ENCODE measurements at regions not wholly inside any gene's neighbourhood (a gene's known extent, or its start where the extent isn't known, plus 50 kb on each side); places are given as distances from the start of the nearest gene placed in this dataset.

- TF ChIP-seq EP300 (IDR thresholded peaks at IDR 0.05; ENCODE audit: borderline replicate concordance in 1 of 2, low read depth in 2 of 2, low read length in 2 of 2), result no peak
- TF ChIP-seq CTCF (IDR thresholded peaks at IDR 0.05; ENCODE audit: control extremely low read depth in 1 of 3, insufficient read depth in 1 of 3, low read depth in 1 of 3, low read length in 3 of 3), result no peak
- TF ChIP-seq PHF8 (conservative IDR thresholded peaks at IDR 0.05; ENCODE audit: low read depth, low read length), result no peak
- TF ChIP-seq KDM5A (IDR thresholded peaks at IDR 0.05; ENCODE audit: low read length), result no peak
- no peak for TF ChIP-seq GTF2F1 (IDR thresholded peaks at IDR 0.05; ENCODE audit: borderline replicate concordance, low read depth, low read length)
- TF ChIP-seq KDM1A (IDR thresholded peaks at IDR 0.05; ENCODE audit: borderline replicate concordance, low read length), result no peak
- no peak for TF ChIP-seq TAF1 (IDR thresholded peaks at IDR 0.05; ENCODE audit: low read depth, low read length)
- no peak for TF ChIP-seq ATF2 (IDR thresholded peaks at IDR 0.05; ENCODE audit: low read length)
Observed at GRCh38 chr6:120652506-120652905, 681.8 kb downstream of the TBC1D32 start.
